ENCODE measurements at regions not wholly inside any gene's neighbourhood (a gene's known extent, or its start where the extent isn't known, plus 50 kb on each side); places are given as distances from the start of the nearest gene placed in this dataset.

DNA sequence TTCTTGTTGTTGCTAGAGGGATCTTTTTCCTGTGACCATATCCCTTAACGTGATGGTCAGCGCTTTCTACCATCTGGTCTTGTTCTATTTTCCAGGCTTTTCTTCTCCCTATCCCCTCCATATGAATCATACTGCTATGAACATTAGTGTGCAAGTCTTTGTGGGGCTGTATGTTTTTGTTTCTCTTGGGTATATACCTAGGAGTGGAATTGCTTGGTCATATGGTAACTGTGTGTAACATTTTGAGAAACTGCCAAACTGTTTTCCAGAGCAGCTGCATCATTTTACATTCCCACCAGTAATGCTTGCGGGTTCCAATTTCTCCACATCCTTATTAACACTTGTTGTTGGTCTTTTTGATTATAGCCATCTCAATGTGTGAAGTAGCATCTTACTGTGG is 121.4 kb downstream of the SPRY1 start:
- intact Hi-C loops (cut with micrococcal nuclease): no loop called here
- no peak overlapping the region for H3K9ac ChIP-seq (ENCODE audit: low read length)
- ChIA-PET POLR2A (no interaction called here), CTCF (no interaction called here)
- H2AFZ ChIP-seq (ENCODE audit: insufficient read depth, low read depth, low read length, poor library complexity, severe bottlenecking): no peak overlapping the region
- Mint-ChIP-seq H3K9me3 (ENCODE audit: insufficient read depth) (no peaks in the 10 kb centered on the region), H3K4me1 (no peaks in the 10 kb centered on the region), H3K27me3 (peaks cover 6% of the 10 kb centered on the region), H3K4me3 (no peak overlapping the region), H3K27ac (no peak overlapping the region)
- no peaks in the 10 kb centered on the region for H3K9me3 ChIP-seq (ENCODE audit: control extremely low read depth in 1 of 3, control insufficient read depth in 2 of 3, insufficient read depth in 1 of 3, low read length in 2 of 3)
- WGBS (ENCODE audit: insufficient coverage): no CpG with 5 or more reads among the region's 3 CpGs
- H3K79me2 ChIP-seq (ENCODE audit: control insufficient read depth, insufficient read depth, low read length): no peaks in the 10 kb centered on the region
- TF ChIP-seq CTCF (IDR thresholded peaks at IDR 0.05) (no peak), EZH2 (IDR thresholded peaks at IDR 0.05; ENCODE audit: borderline replicate concordance, insufficient read depth, low read depth, low read length, poor library complexity, severe bottlenecking) (no peak)
- H3K4me3 ChIP-seq (ENCODE audit: control extremely low read depth in 1 of 5, extremely low read depth in 1 of 5, insufficient read depth in 1 of 5, low read depth in 2 of 5, low read length in 4 of 5): no peak overlapping the region
- H3K27ac ChIP-seq (ENCODE audit: low read length in 2 of 2): no peak overlapping the region
- no peaks in the 10 kb centered on the region for H3K27me3 ChIP-seq (replicated peaks in 1 of 4; ENCODE audit: control extremely low read depth in 1 of 4, control insufficient read depth in 3 of 4, insufficient read depth in 4 of 4, low read length in 3 of 4)
- ATAC-seq (ENCODE audit: low read depth) (no peak), DNase-seq (no peak)
- no peak overlapping the region for H3K4me2 ChIP-seq (replicated peaks; ENCODE audit: low read depth, low read length, poor library complexity, severe bottlenecking)
- H4K20me1 ChIP-seq (ENCODE audit: control insufficient read depth, insufficient read depth, low read length, poor library complexity, severe bottlenecking): no peaks in the 10 kb centered on the region
- no peaks in the 10 kb centered on the region for H3K4me1 ChIP-seq (ENCODE audit: control insufficient read depth in 2 of 2, insufficient read depth in 2 of 2, low read length in 2 of 2)
- H3K36me3 ChIP-seq (replicated peaks in 1 of 2; ENCODE audit: control extremely low read depth in 1 of 2, control insufficient read depth in 1 of 2, extremely low read depth in 1 of 2, insufficient read depth in 2 of 2, low read length in 1 of 2): no peaks in the 10 kb centered on the region

GRCh38 chr4:123520325-123520724 is 123.7 kb downstream of the SPRY1 start:
- ATAC-seq (ENCODE audit: low read depth) (no peak), DNase-seq (no peak)
- H2AFZ ChIP-seq (ENCODE audit: insufficient read depth, low read depth, low read length, poor library complexity, severe bottlenecking): no peak overlapping the region
- Mint-ChIP-seq H3K9me3 (ENCODE audit: insufficient read depth) (no peaks in the 10 kb centered on the region), H3K4me3 (no peak overlapping the region), H3K27ac (no peak overlapping the region), H3K27me3 (peaks cover 6% of the 10 kb centered on the region), H3K4me1 (no peaks in the 10 kb centered on the region)
- ChIA-PET CTCF (no interaction called here), POLR2A (no interaction called here)
- H3K27ac ChIP-seq (ENCODE audit: low read length in 2 of 2): no peak overlapping the region
- no peak overlapping the region for H3K9ac ChIP-seq (ENCODE audit: low read length)
- no peak for TF ChIP-seq EZH2 (IDR thresholded peaks at IDR 0.05; ENCODE audit: borderline replicate concordance, insufficient read depth, low read depth, low read length, poor library complexity, severe bottlenecking)
- no peak for TF ChIP-seq CTCF (IDR thresholded peaks at IDR 0.05)
- WGBS (ENCODE audit: insufficient coverage): no CpG with 5 or more reads among the region's 6 CpGs
- H3K27me3 ChIP-seq (replicated peaks in 1 of 4; ENCODE audit: control extremely low read depth in 1 of 4, control insufficient read depth in 3 of 4, insufficient read depth in 4 of 4, low read length in 3 of 4): no peaks in the 10 kb centered on the region
- no peaks in the 10 kb centered on the region for H4K20me1 ChIP-seq (ENCODE audit: control insufficient read depth, insufficient read depth, low read length, poor library complexity, severe bottlenecking)
- no peak overlapping the region for H3K4me3 ChIP-seq (ENCODE audit: control extremely low read depth in 1 of 5, extremely low read depth in 1 of 5, insufficient read depth in 1 of 5, low read depth in 2 of 5, low read length in 4 of 5)
- H3K9me3 ChIP-seq (ENCODE audit: control extremely low read depth in 1 of 3, control insufficient read depth in 2 of 3, insufficient read depth in 1 of 3, low read length in 2 of 3): no peaks in the 10 kb centered on the region
- H3K4me2 ChIP-seq (replicated peaks; ENCODE audit: low read depth, low read length, poor library complexity, severe bottlenecking): no peak overlapping the region
- no peaks in the 10 kb centered on the region for H3K4me1 ChIP-seq (ENCODE audit: control insufficient read depth in 2 of 2, insufficient read depth in 2 of 2, low read length in 2 of 2)
- H3K79me2 ChIP-seq (ENCODE audit: control insufficient read depth, insufficient read depth, low read length): no peaks in the 10 kb centered on the region
- intact Hi-C loops (cut with micrococcal nuclease): no loop called here
- no peaks in the 10 kb centered on the region for H3K36me3 ChIP-seq (replicated peaks in 1 of 2; ENCODE audit: control extremely low read depth in 1 of 2, control insufficient read depth in 1 of 2, extremely low read depth in 1 of 2, insufficient read depth in 2 of 2, low read length in 1 of 2)

Measured in B cell (primary cell).